H1 (cell line): ENCODE measurements at regions not wholly inside any gene's neighbourhood (a gene's known extent, or its start where the extent isn't known, plus 50 kb on each side); places are given as distances from the start of the nearest gene placed in this dataset.

ENCODE experiments used
- CTCF ChIA-PET: fragments of 300-600 bp; sonication (Branson Sonifier 250); formaldehyde crosslinking; loops from one replicate; lab custom pipeline; 2021; ENCODE audit not compliant: partially characterized antibody; lab: Charles Lee
- POLR2A ChIA-PET: fragments of 300-600 bp; sonication (Branson Sonifier 250); formaldehyde crosslinking; loops from one replicate; lab custom pipeline; 2021; ENCODE audit warnings: inconsistent platforms; ENCODE audit not compliant: partially characterized antibody; lab: Charles Lee
- DNase-seq, 2 experiments: peaks; one replicate each; pipeline versions ENCODE4 v3.0.0 to v3.0.0-alpha.2; 2010 to 2022; ENCODE audit warnings: low spot score in 2 of 2, low read depth in 1 of 2, mixed read lengths in 1 of 2
- FAIRE-seq: peaks from 2 replicates; lab custom pipeline; 2011; peaks lifted over from hg19 to GRCh38; lab: Jason Lieb, UNC
- H2AFZ ChIP-seq: 2 replicates; pipeline ENCODE4 v1.8.1; 2012; ENCODE audit warnings: low read length, inconsistent platforms
- H2AK5ac ChIP-seq: 2 replicates; pipeline ENCODE4 v1.6.1; 2013; ENCODE audit warnings: low read depth, low read length
- H2BK120ac ChIP-seq: replicated peaks from 2 replicates; pipeline ENCODE3; 2013; ENCODE audit warnings: low read depth, low read length, inconsistent platforms
- H2BK12ac ChIP-seq: 2 replicates; pipeline ENCODE4 v1.6.1; 2013; ENCODE audit warnings: low read depth, low read length
- H2BK15ac ChIP-seq: 2 replicates; pipeline ENCODE4 v1.6.1; 2013; ENCODE audit warnings: low read length
- H2BK20ac ChIP-seq: 2 replicates; pipeline ENCODE4 v1.6.1; 2013; ENCODE audit warnings: low read length
- H2BK5ac ChIP-seq: 2 replicates; pipeline ENCODE4 v1.6.1; 2013; ENCODE audit warnings: low read depth, low read length
- H3K14ac ChIP-seq: 2 replicates; pipeline ENCODE4 v1.6.1; 2013; ENCODE audit warnings: inconsistent platforms; ENCODE audit not compliant: insufficient read length
- H3K18ac ChIP-seq: 2 replicates; pipeline ENCODE4 v1.6.1; 2013; ENCODE audit warnings: low read length; ENCODE audit errors: extremely low read depth
- H3K23ac ChIP-seq: 2 replicates; pipeline ENCODE4 v1.6.1; 2013; ENCODE audit warnings: inconsistent platforms; ENCODE audit not compliant: insufficient read length
- H3K23me2 ChIP-seq: 2 replicates; pipeline ENCODE4 v1.6.1; 2013; ENCODE audit warnings: low read depth, low read length
- H3K27ac ChIP-seq: 2 replicates; pipeline ENCODE4 v1.6.1; 2011; ENCODE audit warnings: low read depth, low read length, inconsistent platforms
- H3K27me3 ChIP-seq, 4 experiments: replicated peaks in 1 of 4; 1 replicate in 1 of 4; 2 replicates in 3 of 4; pipeline versions ENCODE4 v1.6.1 to v1.8.1; 2011 to 2013; ENCODE audit warnings: low read length in 3 of 4, mild to moderate bottlenecking in 3 of 4, inconsistent platforms in 2 of 4, mixed read lengths in 2 of 4, moderate library complexity in 1 of 4; ENCODE audit not compliant: control insufficient read depth in 3 of 4, insufficient read depth in 3 of 4; ENCODE audit errors: extremely low read depth in 1 of 4
- H3K36me3 ChIP-seq, 4 experiments: 2 replicates each; pipeline versions ENCODE4 v1.6.1 to v1.8.1; 2011 to 2013; ENCODE audit warnings: mild to moderate bottlenecking in 4 of 4, low read length in 3 of 4, moderate library complexity in 2 of 4, control low read depth in 1 of 4, inconsistent platforms in 1 of 4; ENCODE audit not compliant: insufficient read depth in 4 of 4, control insufficient read depth in 2 of 4
- H3K4ac ChIP-seq: replicated peaks from 2 replicates; pipeline ENCODE3; 2013; ENCODE audit warnings: low read length, low read depth, mixed read lengths, inconsistent platforms; ENCODE audit not compliant: insufficient read length
- H3K4me1 ChIP-seq, 4 experiments: replicated peaks in 1 of 4; 1 replicate in 1 of 4; 2 replicates in 3 of 4; pipeline versions ENCODE4 v1.6.1 to v1.8.1; 2011 to 2013; ENCODE audit warnings: low read length in 3 of 4, inconsistent platforms in 2 of 4, mixed read lengths in 1 of 4; ENCODE audit not compliant: insufficient read depth in 4 of 4, control insufficient read depth in 3 of 4
- H3K4me2 ChIP-seq, 2 experiments: 2 replicates each; pipeline versions ENCODE4 v1.6.1 to v1.8.1; 2011 to 2013; ENCODE audit warnings: low read depth in 2 of 2, low read length in 2 of 2, control low read depth in 1 of 2, inconsistent platforms in 1 of 2, mild to moderate bottlenecking in 1 of 2; ENCODE audit not compliant: insufficient read depth in 1 of 2
- H3K4me3 ChIP-seq, 4 experiments: fragments of 200-600, 300-600 bp in 1 of 4; sonication (generic), shearing (Covaris generic), sonication (Bioruptor Twin) in 1 of 4; 2 replicates each; pipeline versions ENCODE4 v1.5.1 to v1.8.1; 2011 to 2016; ENCODE audit warnings: low read length in 4 of 4, low read depth in 3 of 4, control low read depth in 2 of 4, inconsistent platforms in 2 of 4, mild to moderate bottlenecking in 2 of 4, mixed read lengths in 1 of 4, moderate library complexity in 1 of 4; ENCODE audit not compliant: insufficient read depth in 2 of 4; ENCODE audit errors: extremely low read depth in 1 of 4
- H3K56ac ChIP-seq: replicated peaks from 2 replicates; pipeline ENCODE3; 2013; ENCODE audit warnings: low read depth, mild to moderate bottlenecking, mixed read lengths, low read length, inconsistent platforms; ENCODE audit not compliant: insufficient read length
- H3K79me1 ChIP-seq: 2 replicates; pipeline ENCODE4 v1.6.1; 2013; ENCODE audit warnings: low read depth, low read length, control low read depth
- H3K79me2 ChIP-seq, 2 experiments: 2 replicates each; pipeline versions ENCODE4 v1.6.1 to v1.8.1; 2012 to 2013; ENCODE audit warnings: low read length in 2 of 2, mild to moderate bottlenecking in 2 of 2, inconsistent platforms in 1 of 2; ENCODE audit not compliant: insufficient read depth in 2 of 2, control insufficient read depth in 1 of 2
- H3K9ac ChIP-seq, 4 experiments: replicated peaks in 1 of 4; 1 replicate in 1 of 4; 2 replicates in 3 of 4; pipeline versions ENCODE4 v1.6.1 to v1.8.1; 2011 to 2013; ENCODE audit warnings: low read depth in 3 of 4, low read length in 3 of 4, control low read depth in 2 of 4, mild to moderate bottlenecking in 2 of 4, moderate library complexity in 2 of 4, inconsistent platforms in 1 of 4; ENCODE audit errors: extremely low read depth in 1 of 4
- H3K9me3 ChIP-seq, 2 experiments: 2 replicates each; pipeline versions ENCODE4 v1.6.1 to v1.8.1; 2012 to 2013; ENCODE audit warnings: mild to moderate bottlenecking in 2 of 2, moderate library complexity in 2 of 2, control low read depth in 1 of 2, inconsistent platforms in 1 of 2, low read depth in 1 of 2, low read length in 1 of 2, mixed read lengths in 1 of 2; ENCODE audit not compliant: insufficient read depth in 2 of 2
- H4K20me1 ChIP-seq, 2 experiments: replicated peaks in 1 of 2; 2 replicates each; pipeline versions ENCODE3 to v1.8.1; 2011 to 2013; ENCODE audit warnings: inconsistent platforms in 2 of 2, low read length in 2 of 2, mild to moderate bottlenecking in 1 of 2; ENCODE audit not compliant: insufficient read depth in 2 of 2, control insufficient read depth in 1 of 2
- H4K5ac ChIP-seq: 2 replicates; pipeline ENCODE4 v1.6.1; 2013; ENCODE audit warnings: low read length, low read depth, mixed read lengths, inconsistent platforms; ENCODE audit not compliant: insufficient read length
- H4K8ac ChIP-seq: 2 replicates; pipeline ENCODE4 v1.8.0; 2013; ENCODE audit warnings: mild to moderate bottlenecking, moderate library complexity, low read length, inconsistent platforms; ENCODE audit not compliant: insufficient read depth; ENCODE audit errors: extremely low read depth
- H4K91ac ChIP-seq: replicated peaks from 2 replicates; pipeline ENCODE3; 2013; ENCODE audit warnings: low read length, mixed read lengths, inconsistent platforms; ENCODE audit not compliant: insufficient read length
- ASH2L ChIP-seq: fragments of 200-600, 300-600 bp; sonication (generic); IDR thresholded peaks from one replicate; pipeline ENCODE4 v1.7.1; 2017; ENCODE audit warnings: low read length
- ATF2 ChIP-seq: IDR thresholded peaks from 2 replicates; pipeline ENCODE4 v1.6.1; 2012; ENCODE audit warnings: low read length, inconsistent platforms
- CBX8 ChIP-seq: fragments of 300-800, 300-1000 bp; sonication (generic); IDR thresholded peaks from 2 replicates; pipeline ENCODE4 v1.7.1; 2016; ENCODE audit warnings: low read depth, low read length, borderline replicate concordance
- EP300 ChIP-seq, 2 experiments: IDR thresholded peaks; 1 replicate in 1 of 2; 2 replicates in 1 of 2; pipeline ENCODE4 v1.6.1; 2011 to 2012; ENCODE audit warnings: low read depth in 2 of 2, low read length in 2 of 2, mild to moderate bottlenecking in 2 of 2, borderline replicate concordance in 1 of 2, inconsistent platforms in 1 of 2, moderate library complexity in 1 of 2
- GTF2F1 ChIP-seq: IDR thresholded peaks from 2 replicates; pipeline ENCODE4 v1.6.1; 2012; ENCODE audit warnings: low read depth, low read length, improper control_type of control experiment, borderline replicate concordance
- KDM5A ChIP-seq: fragments of 200-600 bp; IDR thresholded peaks from 2 replicates; pipeline ENCODE4 v1.7.1; 2012; ENCODE audit warnings: mild to moderate bottlenecking, low read length, inconsistent platforms, mixed read lengths
- RAD21 ChIP-seq, 2 experiments: IDR thresholded peaks in 1 of 2; conservative IDR thresholded peaks in 1 of 2; 2 replicates each; pipeline ENCODE4 v1.6.1; 2011; ENCODE audit warnings: low read depth in 2 of 2, low read length in 2 of 2, improper control_type of control experiment in 1 of 2, inconsistent platforms in 1 of 2, mild to moderate bottlenecking in 1 of 2, moderate library complexity in 1 of 2
- SIRT6 ChIP-seq: IDR thresholded peaks from one replicate; pipeline ENCODE4 v1.7.1; 2012; ENCODE audit warnings: low read length, inconsistent platforms
- SRF ChIP-seq: IDR thresholded peaks from 2 replicates; pipeline ENCODE4 v1.6.1; 2011; ENCODE audit warnings: mild to moderate bottlenecking, low read depth, low read length, moderate library complexity
- SUZ12 ChIP-seq: fragments of 200-600 bp; sonication (generic); IDR thresholded peaks from 2 replicates; pipeline ENCODE4 v1.6.1; 2012; ENCODE audit warnings: mild to moderate bottlenecking, inconsistent platforms, low read length, moderate library complexity, mixed read lengths
- TAF7 ChIP-seq: optimal IDR thresholded peaks from 2 replicates; pipeline ENCODE3; 2011; ENCODE audit warnings: low read depth, mild to moderate bottlenecking, inconsistent platforms, low read length, moderate library complexity, borderline replicate concordance
- WGBS, 2 experiments: shearing (Covaris generic) in 1 of 2; methylation state at CpG; one replicate each; pipeline versions ENCODE4 v1.1.6 to v1.1.7; 2013 to 2015; ENCODE audit warnings: low lambda C conversion rate in 2 of 2, mixed read lengths in 2 of 2, inconsistent platforms in 1 of 2, low coverage in 1 of 2, missing lambda C conversion rate in 1 of 2; ENCODE audit not compliant: insufficient replicate concordance in 2 of 2, insufficient coverage in 1 of 2, insufficient read length in 1 of 2; ENCODE audit errors: extremely low coverage in 1 of 2, missing lambda C conversion rate in 1 of 2; 5-methylcytosine and 5-hydroxymethylcytosine counted together

GRCh38 chr2:150575861-150576260 is 88.4 kb upstream of the RND3 start:
- Histone ChIP-seq H3K23me2 (no peaks in the 10 kb centered on the region), H3K27me3 (no peaks in the 10 kb centered on the region), H3K4me3 (no peak overlapping the region), H2BK5ac (no peak overlapping the region), H3K9ac (no peak overlapping the region), H3K4ac (no peak overlapping the region), H3K4me1 (no peaks in the 10 kb centered on the region; a peak in 1 of 7 replicates), H3K4me2 (no peak overlapping the region), H3K79me2 (no peaks in the 10 kb centered on the region), H3K18ac (no peak overlapping the region), H4K8ac (no peak overlapping the region), H3K56ac (no peak overlapping the region), H4K91ac (no peak overlapping the region), H2BK20ac (no peak overlapping the region), H4K5ac (no peak overlapping the region), H3K23ac (no peak overlapping the region), H2BK15ac (no peak overlapping the region), H3K9me3 (peaks cover 20 to 22% of the 10 kb centered on the region in 2 experiments), H3K27ac (no peak overlapping the region), H2BK120ac (no peak overlapping the region), H3K79me1 (no peaks in the 10 kb centered on the region), H2AK5ac (no peak overlapping the region), H2AFZ (0 out of 2 replicates have a peak overlapping the region, but pooled peaks have one; percentile 6), H4K20me1 (no peaks in the 10 kb centered on the region), H2BK12ac (no peak overlapping the region), H3K14ac (no peak overlapping the region), H3K36me3 (no peaks in the 10 kb centered on the region; a peak in 1 of 8 replicates)
- WGBS, 2 experiments = 80% methylated on average over 1 of the region's 1 CpG; no CpG with 5 or more reads in 1 of the 2 experiments
- ChIA-PET CTCF (interaction anchor here (0.9 kb wide), 1 partner anchor 16 kb away, joined by 3 read pairs; no protein-coding TSS in a partner anchor), POLR2A (no interaction called here)
- TF ChIP-seq EP300 (IDR thresholded peaks at IDR 0.05; ENCODE audit: borderline replicate concordance in 1 of 2, low read depth in 2 of 2, low read length in 2 of 2) (no peak), ASH2L (no peak), TAF7 (no peak), SRF (no peak), GTF2F1 (no peak), ATF2 (no peak), CBX8 (no peak), KDM5A (no peak), SIRT6 (no peak), SUZ12 (no peak), RAD21 (IDR thresholded peaks at IDR 0.05 in 1 of 2, conservative IDR thresholded peaks at IDR 0.05 in 1 of 2; ENCODE audit: low read depth in 2 of 2, low read length in 2 of 2) (no peak)
- DNase-seq (no peak), FAIRE-seq (no peak)
